Right atrium auricular region (tissue), 2 donors: ENCODE measurements at regions not wholly inside any gene's neighbourhood (a gene's known extent, or its start where the extent isn't known, plus 50 kb on each side); places are given as distances from the start of the nearest gene placed in this dataset.

Experiments used
- DNase-seq: peaks from one replicate; pipeline ENCODE4 v3.0.0-alpha.2; 2019; ENCODE audit warnings: low spot score
- H3K27ac ChIP-seq, 2 donors: fragments of 200-600 bp; sonication (generic); 1 replicate in 1 of 2; 2 replicates in 1 of 2; pipeline ENCODE4 v1.5.1; 2016 to 2019
- H3K27me3 ChIP-seq, 2 donors: fragments of 200-600 bp; sonication (generic); one replicate each; pipeline versions ENCODE4 v1.5.1 to v1.6.0; 2017 to 2019
- H3K36me3 ChIP-seq: fragments of 200-600 bp; sonication (generic); one replicate; pipeline ENCODE4 v1.5.1; 2016
- H3K4me1 ChIP-seq, 2 donors: fragments of 200-600 bp; sonication (generic); one replicate each; pipeline versions ENCODE4 v1.5.1 to v1.6.0; 2017 to 2019
- H3K4me3 ChIP-seq, 2 donors: fragments of 200-600 bp; sonication (generic); 1 replicate in 1 of 2; 2 replicates in 1 of 2; pipeline ENCODE4 v1.5.1; 2017 to 2019; ENCODE audit warnings: mild to moderate bottlenecking in 1 of 2, moderate library complexity in 1 of 2
- H3K9me3 ChIP-seq, 2 donors: fragments of 200-600 bp; sonication (generic); one replicate each; pipeline ENCODE4 v1.5.1; 2019
- CTCF ChIP-seq, 2 donors: fragments of 200-600 bp; sonication (generic); IDR thresholded peaks; one replicate each; pipeline ENCODE4 v1.5.1; 2019; ENCODE audit warnings: antibody characterized with exemption in 2 of 2

- Histone ChIP-seq H3K36me3 (no peaks in the 10 kb centered on the region), H3K27me3 (no peaks in the 10 kb centered on the region), H3K27ac (no peak overlapping the region), H3K9me3 (peaks cover 0 to 6% of the 10 kb centered on the region in 2 donors), H3K4me3 (no peak overlapping the region), H3K4me1 (no peaks in the 10 kb centered on the region)
- TF ChIP-seq CTCF (IDR thresholded peaks at IDR 0.05): no peak
- no peak for DNase-seq
Measured at GRCh38 chr20:4549711-4550259, 136.5 kb upstream of the PRNP start.

GRCh38 chr20:4548552-4548951, 137.7 kb upstream of the PRNP start:
- no peaks in the 10 kb centered on the region for H3K36me3 ChIP-seq
- DNase-seq: no peak
- TF ChIP-seq CTCF (IDR thresholded peaks at IDR 0.05): no peak
- H3K4me3 ChIP-seq: no peak overlapping the region
- H3K9me3 ChIP-seq: peaks cover 0 to 6% of the 10 kb centered on the region in 2 donors
- H3K27ac ChIP-seq: no peak overlapping the region
- no peaks in the 10 kb centered on the region for H3K4me1 ChIP-seq
- no peaks in the 10 kb centered on the region for H3K27me3 ChIP-seq

- Histone ChIP-seq H3K4me1 (no peaks in the 10 kb centered on the region), H3K4me3 (no peak overlapping the region), H3K9me3 (peaks cover 0 to 6% of the 10 kb centered on the region in 2 donors), H3K27me3 (no peaks in the 10 kb centered on the region), H3K27ac (no peak overlapping the region), H3K36me3 (no peaks in the 10 kb centered on the region)
- TF ChIP-seq CTCF (IDR thresholded peaks at IDR 0.05): no peak
- no peak for DNase-seq
Measured at GRCh38 chr20:4546786-4547185, 139.5 kb upstream of the PRNP start.

- no peak for TF ChIP-seq CTCF (IDR thresholded peaks at IDR 0.05)
- H3K27ac ChIP-seq: no peak overlapping the region
- no peak for DNase-seq
- no peak overlapping the region for H3K4me3 ChIP-seq
- peaks cover 0 to 6% of the 10 kb centered on the region in 2 donors for H3K9me3 ChIP-seq
- H3K27me3 ChIP-seq: no peaks in the 10 kb centered on the region
- no peaks in the 10 kb centered on the region for H3K4me1 ChIP-seq
- no peaks in the 10 kb centered on the region for H3K36me3 ChIP-seq
Measured at GRCh38 chr20:4546342-4546741, 139.9 kb upstream of the PRNP start.

GRCh38 chr20:4545526-4545925, 140.7 kb upstream of the PRNP start:
- no peaks in the 10 kb centered on the region for H3K27me3 ChIP-seq
- H3K27ac ChIP-seq: no peak overlapping the region
- H3K9me3 ChIP-seq: peaks cover 0 to 6% of the 10 kb centered on the region in 2 donors
- DNase-seq: no peak
- H3K4me1 ChIP-seq: no peaks in the 10 kb centered on the region
- no peak for TF ChIP-seq CTCF (IDR thresholded peaks at IDR 0.05)
- H3K36me3 ChIP-seq: no peaks in the 10 kb centered on the region
- H3K4me3 ChIP-seq: no peak overlapping the region

- no peak for TF ChIP-seq CTCF (IDR thresholded peaks at IDR 0.05)
- H3K36me3 ChIP-seq: no peaks in the 10 kb centered on the region
- H3K27ac ChIP-seq: no peak overlapping the region
- no peaks in the 10 kb centered on the region for H3K4me1 ChIP-seq
- H3K9me3 ChIP-seq: peaks cover 0 to 6% of the 10 kb centered on the region in 2 donors
- no peaks in the 10 kb centered on the region for H3K27me3 ChIP-seq
- DNase-seq: no peak
- H3K4me3 ChIP-seq: no peak overlapping the region
Measured at GRCh38 chr20:4544765-4545164, 141.5 kb upstream of the PRNP start.
